ENCODE measurements at regions not wholly inside any gene's neighbourhood (a gene's known extent, or its start where the extent isn't known, plus 50 kb on each side); places are given as distances from the start of the nearest gene placed in this dataset.

DNA sequence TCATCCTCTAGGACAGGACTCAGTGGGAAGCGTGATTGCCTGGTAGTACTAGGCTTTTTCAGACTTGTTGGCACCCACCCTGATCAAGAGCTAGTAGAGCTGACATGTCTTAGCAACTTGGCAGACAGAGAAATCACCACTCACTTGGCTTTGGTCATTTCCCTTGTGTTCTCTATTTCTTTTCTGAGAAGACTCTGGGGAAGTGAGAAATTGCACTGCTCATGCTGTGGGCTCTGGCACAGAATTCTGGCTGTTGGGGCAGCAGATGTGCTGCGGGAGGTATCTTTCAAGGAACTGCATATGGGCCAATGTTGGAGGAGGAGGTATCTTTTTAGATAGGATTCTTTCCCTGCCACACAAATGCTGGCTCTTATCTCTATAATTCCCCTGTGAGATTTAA, 529.1 kb upstream of the MEX3C start:
- TF ChIP-seq, protein P1, sequence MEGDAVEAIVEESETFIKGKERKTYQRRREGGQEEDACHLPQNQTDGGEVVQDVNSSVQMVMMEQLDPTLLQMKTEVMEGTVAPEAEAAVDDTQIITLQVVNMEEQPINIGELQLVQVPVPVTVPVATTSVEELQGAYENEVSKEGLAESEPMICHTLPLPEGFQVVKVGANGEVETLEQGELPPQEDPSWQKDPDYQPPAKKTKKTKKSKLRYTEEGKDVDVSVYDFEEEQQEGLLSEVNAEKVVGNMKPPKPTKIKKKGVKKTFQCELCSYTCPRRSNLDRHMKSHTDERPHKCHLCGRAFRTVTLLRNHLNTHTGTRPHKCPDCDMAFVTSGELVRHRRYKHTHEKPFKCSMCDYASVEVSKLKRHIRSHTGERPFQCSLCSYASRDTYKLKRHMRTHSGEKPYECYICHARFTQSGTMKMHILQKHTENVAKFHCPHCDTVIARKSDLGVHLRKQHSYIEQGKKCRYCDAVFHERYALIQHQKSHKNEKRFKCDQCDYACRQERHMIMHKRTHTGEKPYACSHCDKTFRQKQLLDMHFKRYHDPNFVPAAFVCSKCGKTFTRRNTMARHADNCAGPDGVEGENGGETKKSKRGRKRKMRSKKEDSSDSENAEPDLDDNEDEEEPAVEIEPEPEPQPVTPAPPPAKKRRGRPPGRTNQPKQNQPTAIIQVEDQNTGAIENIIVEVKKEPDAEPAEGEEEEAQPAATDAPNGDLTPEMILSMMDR (IDR thresholded peaks at IDR 0.05; ENCODE audit: insufficient read depth, low read depth, low read length, missing control alignments) = no peak

DNA sequence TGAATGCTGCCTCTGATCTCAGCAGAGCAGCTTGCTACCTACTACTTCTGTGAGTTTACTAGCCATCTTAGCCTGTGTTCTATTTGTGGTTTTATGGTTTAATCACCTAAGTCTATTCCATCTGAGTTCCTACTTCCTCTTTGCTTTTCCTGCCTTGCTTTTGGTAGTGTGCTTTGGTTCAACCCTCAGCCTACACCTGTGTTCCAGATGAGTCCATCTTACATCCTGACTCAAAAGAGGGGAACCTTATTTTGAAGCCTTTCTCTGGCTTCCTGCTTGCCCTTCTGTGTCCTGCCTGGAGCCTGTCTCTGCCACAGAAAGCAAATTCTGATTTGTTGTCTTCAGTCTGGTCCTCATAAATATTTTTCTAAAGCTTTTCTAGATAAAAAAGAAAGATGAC, 530.3 kb upstream of the MEX3C start:
- TF ChIP-seq, protein P1 (IDR thresholded peaks at IDR 0.05; ENCODE audit: insufficient read depth, low read depth, low read length, missing control alignments) = no peak
- H3K4me3 ChIP-seq (ENCODE audit: low read depth, low read length) = no peak overlapping the region
- DNase-seq (ENCODE audit: low read depth) = peak; percentile 73

More for the DNA sequence above, 529.1 kb upstream of the MEX3C start:
- DNase-seq (ENCODE audit: low read depth) = peak; percentile 72
- no peak overlapping the region for H3K4me3 ChIP-seq (ENCODE audit: low read depth, low read length)

DNA sequence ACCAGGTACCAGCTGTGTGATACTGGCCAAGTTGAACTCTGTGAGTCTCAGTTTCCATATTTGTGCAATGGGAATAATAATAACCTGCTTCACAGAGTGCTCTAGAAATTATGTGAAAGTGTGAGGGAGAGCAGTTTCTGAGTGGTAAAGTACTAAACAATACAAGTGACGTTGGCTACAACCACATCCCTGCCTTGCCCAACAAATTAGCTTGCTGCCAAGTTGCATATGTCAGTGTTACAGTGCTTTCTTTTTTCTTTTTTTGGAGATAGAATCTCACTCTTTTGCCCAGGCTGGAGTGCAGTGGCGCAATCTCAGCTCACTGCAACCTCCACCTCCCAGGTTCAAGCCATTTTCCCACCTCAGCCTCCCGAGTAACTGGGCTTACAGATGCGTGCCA, 533.6 kb upstream of the MEX3C start:
- TF ChIP-seq, protein P1 (IDR thresholded peaks at IDR 0.05; ENCODE audit: insufficient read depth, low read depth, low read length, missing control alignments) = no peak
- H3K4me3 ChIP-seq (ENCODE audit: low read depth, low read length) = no peak overlapping the region
- peak; percentile 35 for DNase-seq (ENCODE audit: low read depth)

DNA sequence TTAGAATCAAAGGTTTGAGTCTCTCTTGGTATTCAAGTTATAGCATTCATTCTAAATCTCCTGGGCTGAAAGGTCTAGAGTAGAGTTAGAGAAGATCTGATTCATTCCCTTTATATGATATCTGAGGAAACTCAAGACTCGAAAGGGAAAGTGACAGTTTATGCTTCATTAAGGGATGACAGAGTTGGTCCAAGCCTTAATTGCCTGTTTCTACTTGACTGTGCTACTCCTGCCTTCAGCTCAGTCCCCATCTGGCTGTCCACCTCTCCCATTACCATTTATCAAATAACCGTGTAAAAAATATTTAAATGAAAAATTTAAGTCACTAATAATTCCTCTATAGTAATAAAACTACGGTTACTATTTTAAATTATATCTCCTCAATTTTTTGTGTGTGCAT, 537.1 kb upstream of the MEX3C start:
- H3K4me3 ChIP-seq (ENCODE audit: low read depth, low read length) = no peak overlapping the region
- DNase-seq (ENCODE audit: low read depth) = peak; percentile 23
- TF ChIP-seq, protein P1 (IDR thresholded peaks at IDR 0.05; ENCODE audit: insufficient read depth, low read depth, low read length, missing control alignments) = no peak

DNA sequence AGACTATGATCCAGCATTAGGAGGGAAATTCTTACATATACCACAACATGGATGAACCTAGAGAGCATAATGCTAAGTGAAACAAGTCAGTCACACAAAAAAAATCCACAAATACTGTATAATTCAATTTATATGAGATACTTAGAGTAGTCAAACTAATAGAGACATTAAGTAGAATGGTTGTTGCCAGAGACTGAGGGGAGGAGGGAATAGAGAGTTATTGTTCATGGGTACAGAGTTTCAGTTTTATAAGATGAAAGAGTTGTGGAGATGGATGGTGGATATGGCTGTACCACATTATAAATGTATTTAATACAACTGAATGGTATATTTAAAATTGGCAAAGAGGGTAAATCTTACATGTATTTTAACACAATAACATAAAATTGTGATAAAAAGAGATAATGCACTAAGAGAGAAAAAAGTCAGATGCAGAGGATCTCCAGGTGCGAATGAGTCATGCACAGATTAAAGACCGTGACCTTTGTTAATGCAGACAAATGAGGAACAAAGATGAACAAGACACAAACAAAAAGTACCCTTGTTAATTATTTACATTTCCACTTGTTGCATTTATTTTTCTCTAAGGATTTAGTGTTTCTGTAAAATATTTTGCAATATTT, 541.7 kb upstream of the MEX3C start:
- DNase-seq (ENCODE audit: low read depth) = no peak
- H3K4me3 ChIP-seq (ENCODE audit: low read depth, low read length) = no peak overlapping the region
- TF ChIP-seq, protein P1 (IDR thresholded peaks at IDR 0.05; ENCODE audit: insufficient read depth, low read depth, low read length, missing control alignments) = no peak

DNA sequence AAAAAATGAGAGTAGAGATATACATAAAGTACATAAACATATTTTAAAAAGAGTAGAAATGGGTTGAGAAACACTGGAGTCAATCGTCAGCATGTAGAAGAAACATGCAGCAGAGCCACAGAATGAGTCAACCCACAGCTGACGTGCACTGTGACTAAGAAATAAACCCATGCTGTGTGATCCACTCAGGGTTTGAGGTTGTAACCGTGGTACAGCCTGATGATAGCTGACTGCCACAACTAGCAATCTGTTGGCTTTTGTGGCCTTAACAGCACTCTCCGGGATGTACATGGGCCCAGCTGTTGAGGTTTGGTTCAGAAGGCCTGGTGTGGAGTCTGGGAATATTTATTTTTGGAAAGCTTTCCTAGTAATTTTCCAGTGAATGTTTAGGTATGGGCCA, 554.4 kb upstream of the MEX3C start:
- TF ChIP-seq, protein P1 (IDR thresholded peaks at IDR 0.05; ENCODE audit: insufficient read depth, low read depth, low read length, missing control alignments) = no peak
- no peak overlapping the region for H3K4me3 ChIP-seq (ENCODE audit: low read depth, low read length)
- peak; percentile 46 for DNase-seq (ENCODE audit: low read depth)

All from GM12865 (cell line).